ENCODE measurements at regions not wholly inside any gene's neighbourhood (a gene's known extent, or its start where the extent isn't known, plus 50 kb on each side); places are given as distances from the start of the nearest gene placed in this dataset.

GRCh38 chr4:138297743-138298405 is 55.7 kb upstream of the SLC7A11 start:
- intact Hi-C loops (cut with DNase I): no loop called here
- Histone ChIP-seq H3K4me1 (no peaks in the 10 kb centered on the region), H3K27ac (no peak overlapping the region), H3K27me3 (ENCODE audit: low read depth) (no peaks in the 10 kb centered on the region), H3K4me3 (no peak overlapping the region), H3K9me3 (no peaks in the 10 kb centered on the region), H3K36me3 (no peaks in the 10 kb centered on the region)
- no peak for ATAC-seq
- no peak for TF ChIP-seq CTCF (IDR thresholded peaks at IDR 0.05)
- no peak for DNase-seq

- no peak for ATAC-seq
These were observed 50.2 kb upstream of the SLC7A11 start for GRCh38 chr4:138292321-138292720.

More at GRCh38 chr4:138292321-138292720, 50.2 kb upstream of the SLC7A11 start:
- Histone ChIP-seq H3K36me3 (no peaks in the 10 kb centered on the region), H3K4me1 (no peaks in the 10 kb centered on the region), H3K9me3 (no peaks in the 10 kb centered on the region), H3K4me3 (no peak overlapping the region), H3K27me3 (ENCODE audit: low read depth) (no peaks in the 10 kb centered on the region), H3K27ac (no peak overlapping the region)
- intact Hi-C loops (cut with DNase I): no loop called here
- DNase-seq: no peak
- TF ChIP-seq CTCF (IDR thresholded peaks at IDR 0.05): no peak

All from lower lobe of right lung (tissue), 2 donors.